ENCODE measurements at regions not wholly inside any gene's neighbourhood (a gene's known extent, or its start where the extent isn't known, plus 50 kb on each side); places are given as distances from the start of the nearest gene placed in this dataset.

GRCh38 chr10:31749981-31750840 is 178.4 kb downstream of the ARHGAP12 start:
- H3K4me2 ChIP-seq (ENCODE audit: low read depth, low read length): no peak overlapping the region
- no peaks in the 10 kb centered on the region for H3K9me3 ChIP-seq (ENCODE audit: control insufficient read depth, insufficient read depth, low read length)
- no peak overlapping the region for H3K9ac ChIP-seq (ENCODE audit: low read depth, low read length)
- H3K4ac ChIP-seq (ENCODE audit: low read depth, low read length): peak overlapping the region; percentile 76
- H4K91ac ChIP-seq (ENCODE audit: insufficient read depth, low read depth, low read length): peak overlapping the region; percentile 76; the same call in 1 of the 2 replicates
- peak overlapping the region; percentile 70 for H4K5ac ChIP-seq (ENCODE audit: low read depth, low read length)
- peak overlapping the region; percentile 88 for H3K14ac ChIP-seq (replicated peaks; ENCODE audit: low read depth, low read length)
- peak overlapping the region; percentile 57 for H2BK20ac ChIP-seq (ENCODE audit: low read depth, low read length)
- H2BK120ac ChIP-seq (ENCODE audit: low read depth, low read length): peak overlapping the region; percentile 83
- no peaks in the 10 kb centered on the region for H4K20me1 ChIP-seq (ENCODE audit: insufficient read depth, low read length)
- H3K36me3 ChIP-seq (ENCODE audit: control insufficient read depth, insufficient read depth, low read length): no peaks in the 10 kb centered on the region
- CTCF ChIA-PET: interaction anchor here (1.4 kb wide), 1 partner anchor 21 kb away, joined by 3 read pairs; no protein-coding TSS in a partner anchor
- ATAC-seq (ENCODE audit: low read depth) (0 out of 2 replicates have a peak, but pooled peaks have one; percentile 9), DNase-seq (no peak)
- H3K4me1 ChIP-seq (ENCODE audit: control insufficient read depth, insufficient read depth, low read length): peaks cover 27% of the 10 kb centered on the region
- no peaks in the 10 kb centered on the region for H3K27me3 ChIP-seq (ENCODE audit: control insufficient read depth, insufficient read depth, low read length)
- intact Hi-C loops (cut with micrococcal nuclease): no loop called here
- no peaks in the 10 kb centered on the region for H3K79me1 ChIP-seq (ENCODE audit: low read depth in 1 of 2, low read length in 2 of 2)
- in situ Hi-C loops (cut with MboI; ENCODE audit: low sequenced_read_pairs): no loop called here
- dilution Hi-C loops (cut with HindIII; ENCODE audit: low sequenced_read_pairs, unreplicated experiment): no loop called here
- H2AK9ac ChIP-seq (replicated peaks; ENCODE audit: low read depth, low read length, poor library complexity): peak overlapping the region; percentile 71
- peak overlapping the region; percentile 30; the same call in 1 of the 2 replicates for H2AK5ac ChIP-seq (ENCODE audit: low read depth, low read length)
- BruUV-seq (replicated peaks): no TSS peak
- H3K23ac ChIP-seq (ENCODE audit: low read depth, low read length): peak overlapping the region; percentile 70; the same call in 1 of the 2 replicates
- POLR2A ChIA-PET (ENCODE audit: unreplicated experiment): no interaction called here
- peak overlapping the region; percentile 72; the same call in 1 of the 3 replicates for H2BK15ac ChIP-seq (ENCODE audit: low read depth, low read length)
- 17% methylated on average over 1 of the region's 28 CpGs; no CpG with 5 or more reads in 1 of the 2 experiments for WGBS, 2 experiments (ENCODE audit: extremely low coverage in 2 of 2, insufficient read length in 1 of 2)
- TF ChIP-seq MXI1 (IDR thresholded peaks at IDR 0.05; ENCODE audit: borderline replicate concordance, low read depth, low read length) (no peak), MAFK (IDR thresholded peaks at IDR 0.05; ENCODE audit: low read depth, low read length) (no peak), CHD1 (IDR thresholded peaks at IDR 0.05; ENCODE audit: low read depth, low read length) (no peak), USF2 (IDR thresholded peaks at IDR 0.05; ENCODE audit: low read depth, low read length) (no peak), ELK1 (IDR thresholded peaks at IDR 0.05; ENCODE audit: borderline replicate concordance, low read depth, low read length) (no peak), CEBPB (IDR thresholded peaks at IDR 0.05; ENCODE audit: low read depth, low read length) (no peak)
- H3K27ac ChIP-seq (ENCODE audit: insufficient read depth, low read length): peak overlapping the region; percentile 4; the same call in 1 of the 2 replicates
- H3K56ac ChIP-seq (ENCODE audit: extremely low read depth, insufficient read depth, low read length): no peak overlapping the region; the same call in 1 of the 2 replicates
- peaks cover 9% of the 10 kb centered on the region for H3K9me1 ChIP-seq (ENCODE audit: insufficient read depth, low read length)
- H3K4me3 ChIP-seq (ENCODE audit: insufficient read depth, low read depth, low read length): no peak overlapping the region
- peak overlapping the region; percentile 94 for H2AFZ ChIP-seq (replicated peaks; ENCODE audit: low read length, poor library complexity)
- H3K18ac ChIP-seq (ENCODE audit: low read depth, low read length): peak overlapping the region; percentile 65
- peak overlapping the region; percentile 46 for H2BK5ac ChIP-seq (ENCODE audit: low read depth, low read length, poor library complexity, severe bottlenecking)
- H4K8ac ChIP-seq (ENCODE audit: low read depth in 2 of 2, low read length in 2 of 2): peak overlapping the region; percentile 3 to 91; a peak in 3 of 4 replicates
